Stomach (tissue), 8 donors: ENCODE measurements at regions not wholly inside any gene's neighbourhood (a gene's known extent, or its start where the extent isn't known, plus 50 kb on each side); places are given as distances from the start of the nearest gene placed in this dataset.

Experiments used
- DNase-seq, 2 donors: peaks; one replicate each; pipeline versions ENCODE4 v3.0.0 to v3.0.0-alpha.2; 2013 to 2019
- H3K27ac ChIP-seq, 5 donors: fragments of 200-600 bp in 4 of 5; sonication (generic) in 4 of 5; one replicate each; pipeline ENCODE4 v1.5.1; 2013 to 2019; ENCODE audit warnings: mild to moderate bottlenecking in 1 of 5, moderate library complexity in 1 of 5
- H3K27me3 ChIP-seq, 3 donors: fragments of 200-600 bp; sonication (generic); one replicate each; pipeline ENCODE4 v1.5.1; 2017 to 2019; ENCODE audit warnings: mixed run types in 1 of 3
- H3K36me3 ChIP-seq, 4 donors: fragments of 200-600 bp; sonication (generic); 1 replicate in 3 of 4; 2 replicates in 1 of 4; pipeline ENCODE4 v1.5.1; 2016 to 2019
- H3K4me1 ChIP-seq, 4 donors: fragments of 200-600 bp; sonication (generic); one replicate each; pipeline ENCODE4 v1.5.1; 2016 to 2019
- H3K4me3 ChIP-seq, 4 donors: fragments of 200-600 bp; sonication (generic) in 3 of 4; one replicate each; pipeline ENCODE4 v1.5.1; 2016 to 2019; ENCODE audit warnings: mild to moderate bottlenecking in 1 of 4
- H3K9me3 ChIP-seq, 4 donors: fragments of 200-600 bp; sonication (generic); one replicate each; pipeline ENCODE4 v1.5.1; 2016 to 2019
- EP300 ChIP-seq: sonication (generic); formaldehyde crosslinking; IDR thresholded peaks from one replicate; pipeline ENCODE4 v1.6.1; 2017; ENCODE audit warnings: antibody characterized with exemption
- POLR2A ChIP-seq, 4 donors: fragments of 450-650 bp; IDR thresholded peaks; one replicate each; pipeline ENCODE4 v1.6.1; 2016; ENCODE audit warnings: antibody characterized with exemption in 4 of 4, control low read depth in 2 of 4, mild to moderate bottlenecking in 1 of 4, moderate library complexity in 1 of 4
- POLR2AphosphoS5 ChIP-seq, 3 donors: sonication (generic); formaldehyde crosslinking; IDR thresholded peaks; one replicate each; pipeline ENCODE4 v1.6.1; 2016; ENCODE audit warnings: antibody characterized with exemption in 3 of 3
- WGBS, 5 donors: extraction: QIAGEN DNeasy Blood & Tissue Kit in 3 of 5; methylation state at CpG; one replicate each; pipeline versions ENCODE4 v1.1.5 to v1.1.7; 2013 to 2018; 5-methylcytosine and 5-hydroxymethylcytosine counted together
- intact Hi-C: fragments of 100-400 bp; cut with DNase I; formaldehyde crosslinking; loops from one replicate; pipeline ENCODE4 v1.15.1; 2023; ENCODE audit warnings: low total_unique reads
- TF ChIP-seq, protein P1 (sequence below), 7 experiments: fragments of 450-650 bp in 4 of 7; fragments of 200-600 bp in 3 of 7; sonication (generic) in 3 of 7; IDR thresholded peaks; one replicate each; pipeline ENCODE4 v1.5.1; 2016 to 2019; ENCODE audit warnings: antibody characterized with exemption in 7 of 7, control low read depth in 2 of 7, mild to moderate bottlenecking in 1 of 7
- donor health status: healthy with polysubstance abuse.
- donor health status: Bipolar disorder and iron deficiency.
- donor health status: healthy.

DNA sequence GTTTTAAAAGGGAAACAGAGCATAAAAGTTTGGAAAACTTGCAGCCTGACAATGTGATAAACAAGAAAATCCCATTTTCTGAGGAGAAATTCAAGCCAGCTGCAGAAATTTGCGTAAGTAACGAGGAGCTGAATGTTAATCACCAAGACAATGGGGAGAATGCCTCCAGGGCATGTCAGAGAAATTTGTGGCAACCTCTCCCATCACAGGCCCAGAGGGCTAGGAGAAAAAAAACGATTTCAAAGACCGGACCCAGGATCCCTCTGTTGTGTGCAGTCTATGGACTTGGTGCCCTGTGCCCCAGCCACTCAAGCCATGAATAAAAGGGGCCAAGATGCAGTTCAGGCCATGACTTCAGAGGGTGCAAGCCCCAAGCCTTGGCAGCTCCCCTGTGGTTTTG, 355.4 kb upstream of the NDST3 start:
- Histone ChIP-seq H3K4me3 (no peak overlapping the region), H3K9me3 (peaks cover 0 to 13% (median 6%) of the 10 kb centered on the region in 4 donors), H3K27ac (no peak overlapping the region), H3K4me1 (no peaks in the 10 kb centered on the region), H3K36me3 (no peaks in the 10 kb centered on the region), H3K27me3 (no peaks in the 10 kb centered on the region)
- DNase-seq, result no peak
- 69 to 79% (median 72%) methylated on average over 4 of the region's 4 CpGs for WGBS, 5 donors
- intact Hi-C loops, result no loop called here
- TF ChIP-seq POLR2A (IDR thresholded peaks at IDR 0.05) (no peak), POLR2AphosphoS5 (IDR thresholded peaks at IDR 0.05) (no peak), EP300 (no peak)
- TF ChIP-seq, protein P1, sequence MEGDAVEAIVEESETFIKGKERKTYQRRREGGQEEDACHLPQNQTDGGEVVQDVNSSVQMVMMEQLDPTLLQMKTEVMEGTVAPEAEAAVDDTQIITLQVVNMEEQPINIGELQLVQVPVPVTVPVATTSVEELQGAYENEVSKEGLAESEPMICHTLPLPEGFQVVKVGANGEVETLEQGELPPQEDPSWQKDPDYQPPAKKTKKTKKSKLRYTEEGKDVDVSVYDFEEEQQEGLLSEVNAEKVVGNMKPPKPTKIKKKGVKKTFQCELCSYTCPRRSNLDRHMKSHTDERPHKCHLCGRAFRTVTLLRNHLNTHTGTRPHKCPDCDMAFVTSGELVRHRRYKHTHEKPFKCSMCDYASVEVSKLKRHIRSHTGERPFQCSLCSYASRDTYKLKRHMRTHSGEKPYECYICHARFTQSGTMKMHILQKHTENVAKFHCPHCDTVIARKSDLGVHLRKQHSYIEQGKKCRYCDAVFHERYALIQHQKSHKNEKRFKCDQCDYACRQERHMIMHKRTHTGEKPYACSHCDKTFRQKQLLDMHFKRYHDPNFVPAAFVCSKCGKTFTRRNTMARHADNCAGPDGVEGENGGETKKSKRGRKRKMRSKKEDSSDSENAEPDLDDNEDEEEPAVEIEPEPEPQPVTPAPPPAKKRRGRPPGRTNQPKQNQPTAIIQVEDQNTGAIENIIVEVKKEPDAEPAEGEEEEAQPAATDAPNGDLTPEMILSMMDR (IDR thresholded peaks at IDR 0.05), result no peak

DNA sequence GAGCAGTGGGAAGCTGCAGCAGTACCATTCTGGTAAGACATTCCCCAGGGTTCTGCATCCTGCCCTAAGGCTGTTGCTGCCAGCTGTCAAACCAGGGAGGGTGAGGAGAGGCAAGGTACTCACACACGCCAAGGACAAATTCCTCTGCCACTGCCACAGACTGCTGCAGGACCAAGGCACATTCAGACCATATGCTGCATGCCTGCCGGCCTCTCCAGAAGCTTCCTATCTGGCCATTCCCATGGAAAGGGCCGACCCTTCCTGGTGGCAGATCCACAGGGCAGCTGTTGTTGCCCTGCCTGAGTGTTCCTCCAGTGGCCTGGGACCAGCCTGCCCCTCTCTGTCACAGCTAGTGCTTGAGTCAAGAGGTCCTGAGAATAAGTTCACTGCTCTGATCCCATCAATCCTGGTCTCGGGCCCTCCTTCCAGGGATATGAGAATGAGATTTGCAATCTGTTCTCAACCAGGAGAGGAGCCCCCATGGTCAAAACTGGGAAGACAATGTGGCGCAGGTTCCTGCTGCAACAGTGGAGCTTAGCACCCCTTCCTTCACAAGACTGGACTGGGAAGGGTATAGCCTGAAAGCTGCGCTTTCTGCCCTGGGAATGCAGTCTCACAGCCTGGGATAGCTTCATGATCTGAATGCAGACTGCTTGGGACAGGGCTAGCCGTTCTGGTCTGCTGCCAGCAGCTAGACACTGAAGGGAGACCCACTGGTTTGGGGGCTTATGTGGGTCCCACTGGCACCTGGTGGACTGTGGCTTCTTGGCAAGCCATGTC, 342.5 kb upstream of the NDST3 start:
- 70 to 87% (median 84%) methylated on average over 4 to 7 of the region's 7 CpGs for WGBS, 5 donors
- TF ChIP-seq, protein P1 (IDR thresholded peaks at IDR 0.05), result no peak
- no peak for TF ChIP-seq POLR2A (IDR thresholded peaks at IDR 0.05)
- no peak for TF ChIP-seq POLR2AphosphoS5 (IDR thresholded peaks at IDR 0.05)
- no peak for TF ChIP-seq EP300
- Histone ChIP-seq H3K9me3 (peaks cover 0 to 7% (median 0%) of the 10 kb centered on the region in 4 donors), H3K36me3 (no peaks in the 10 kb centered on the region), H3K4me3 (no peak overlapping the region), H3K4me1 (no peaks in the 10 kb centered on the region), H3K27ac (no peak overlapping the region), H3K27me3 (no peaks in the 10 kb centered on the region)
- intact Hi-C loops, result no loop called here
- DNase-seq, result no peak

DNA sequence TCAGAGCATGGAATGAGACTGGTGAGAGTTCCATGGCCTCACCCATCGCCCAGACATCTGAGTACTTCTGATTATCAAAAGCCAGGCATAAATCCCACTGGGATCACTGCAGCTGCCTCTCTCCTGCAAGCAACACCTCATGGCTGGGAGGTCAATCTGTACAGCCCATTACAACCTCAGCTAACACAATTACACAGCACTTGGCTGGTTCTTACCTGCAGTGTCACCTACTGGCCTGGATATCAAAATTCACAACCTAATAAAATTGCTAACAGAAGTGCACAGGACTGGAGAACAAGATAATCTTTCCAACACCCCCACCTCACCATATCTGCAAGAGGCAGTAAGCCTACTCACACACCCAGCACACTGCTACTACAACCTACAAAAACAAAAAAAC, 341.7 kb upstream of the NDST3 start:
- Histone ChIP-seq H3K27me3 (no peaks in the 10 kb centered on the region), H3K27ac (no peak overlapping the region), H3K36me3 (no peaks in the 10 kb centered on the region), H3K4me3 (no peak overlapping the region), H3K9me3 (peaks cover 0 to 7% (median 0%) of the 10 kb centered on the region in 4 donors), H3K4me1 (no peaks in the 10 kb centered on the region)
- TF ChIP-seq, protein P1 (IDR thresholded peaks at IDR 0.05), result no peak
- TF ChIP-seq POLR2A (IDR thresholded peaks at IDR 0.05), result no peak
- no peak for TF ChIP-seq EP300
- TF ChIP-seq POLR2AphosphoS5 (IDR thresholded peaks at IDR 0.05), result no peak
- DNase-seq, result no peak
- intact Hi-C loops, result no loop called here
- WGBS, 5 donors, result 80 to 89% (median 86%) methylated on average over 1 of the region's 1 CpG

DNA sequence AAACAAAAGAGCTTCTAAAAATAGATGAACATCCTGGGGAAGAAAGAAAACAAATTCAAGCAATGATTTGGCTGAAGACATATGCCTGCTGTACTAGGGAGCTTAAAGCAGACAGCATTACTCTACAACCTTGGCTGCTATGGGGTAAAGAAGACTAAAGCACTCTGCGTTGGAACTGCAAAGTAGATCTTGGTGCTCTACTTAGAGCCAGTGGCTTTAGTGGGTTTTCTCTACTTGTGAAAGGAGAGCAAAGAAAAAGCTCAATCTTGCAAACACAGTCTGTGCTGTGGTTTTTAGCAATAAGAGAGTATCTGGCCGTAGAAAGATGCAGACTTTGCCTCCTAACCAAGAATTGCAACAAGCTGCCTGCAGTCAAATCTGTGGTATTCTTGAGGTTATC, 334.7 kb upstream of the NDST3 start:
- no peaks in the 10 kb centered on the region for H3K4me1 ChIP-seq
- no peaks in the 10 kb centered on the region for H3K27me3 ChIP-seq
- DNase-seq, result no peak
- H3K4me3 ChIP-seq, result no peak overlapping the region
- intact Hi-C loops, result no loop called here
- no peaks in the 10 kb centered on the region for H3K9me3 ChIP-seq
- TF ChIP-seq POLR2A (IDR thresholded peaks at IDR 0.05) (no peak), EP300 (no peak), POLR2AphosphoS5 (IDR thresholded peaks at IDR 0.05) (no peak)
- TF ChIP-seq, protein P1 (IDR thresholded peaks at IDR 0.05), result no peak
- WGBS, 5 donors, result 74 to 84% (median 78%) methylated on average over 2 of the region's 2 CpGs
- H3K27ac ChIP-seq, result no peak overlapping the region
- no peaks in the 10 kb centered on the region for H3K36me3 ChIP-seq
